GM23248 (cell line): ENCODE measurements at regions not wholly inside any gene's neighbourhood (a gene's known extent, or its start where the extent isn't known, plus 50 kb on each side); places are given as distances from the start of the nearest gene placed in this dataset.

ENCODE experiments used
- DNase-seq: peaks from one replicate; pipeline ENCODE4 v3.0.0-alpha.2; 2015
- H2AFZ ChIP-seq: fragments of 200-600 bp; sonication (generic); 2 replicates; pipeline ENCODE4 v1.6.1; 2016; ENCODE audit warnings: antibody characterized with exemption
- H3F3A ChIP-seq: fragments of 200-600 bp; sonication (generic); 2 replicates; pipeline ENCODE4 v1.6.1; 2016; ENCODE audit warnings: mild to moderate bottlenecking, antibody characterized with exemption, mixed run types; ENCODE audit not compliant: insufficient read depth
- H3K27ac ChIP-seq: fragments of 200-600 bp; sonication (generic); 2 replicates; pipeline ENCODE4 v1.5.1; 2016; ENCODE audit warnings: mild to moderate bottlenecking
- H3K27me3 ChIP-seq: fragments of 200-600 bp; sonication (generic); replicated peaks from 2 replicates; pipeline ENCODE4 v1.6.1; 2016; ENCODE audit warnings: mild to moderate bottlenecking; ENCODE audit not compliant: insufficient read depth
- H3K36me3 ChIP-seq: fragments of 200-600 bp; sonication (generic); 2 replicates; pipeline ENCODE4 v1.6.1; 2016; ENCODE audit warnings: low read depth, mild to moderate bottlenecking
- H3K4me1 ChIP-seq: fragments of 200-600 bp; sonication (generic); 2 replicates; pipeline ENCODE4 v1.6.1; 2016; ENCODE audit warnings: mild to moderate bottlenecking; ENCODE audit not compliant: insufficient read depth
- H3K4me2 ChIP-seq: fragments of 200-600 bp; sonication (generic); one replicate; pipeline ENCODE4 v1.6.1; 2016; ENCODE audit warnings: mild to moderate bottlenecking; ENCODE audit not compliant: unreplicated experiment
- H3K4me3 ChIP-seq: fragments of 200-600 bp; sonication (generic); 2 replicates; pipeline ENCODE4 v1.5.1; 2016; ENCODE audit warnings: mild to moderate bottlenecking
- H3K79me2 ChIP-seq: fragments of 200-600 bp; sonication (generic); 2 replicates; pipeline ENCODE4 v1.6.1; 2016; ENCODE audit warnings: mild to moderate bottlenecking; ENCODE audit not compliant: insufficient read depth
- H3K9ac ChIP-seq: fragments of 200-600 bp; sonication (generic); 2 replicates; pipeline ENCODE4 v1.6.1; 2016; ENCODE audit warnings: mild to moderate bottlenecking
- H3K9me2 ChIP-seq: fragments of 200-600 bp; sonication (generic); 2 replicates; pipeline ENCODE4 v1.6.1; 2016; ENCODE audit warnings: mixed run types, mild to moderate bottlenecking, moderate library complexity; ENCODE audit not compliant: insufficient read depth
- H3K9me3 ChIP-seq: fragments of 200-600 bp; sonication (generic); one replicate; pipeline ENCODE4 v1.6.1; 2017; ENCODE audit warnings: low read depth
- H4K20me1 ChIP-seq: fragments of 200-600 bp; sonication (generic); 2 replicates; pipeline ENCODE4 v1.6.0; 2016; ENCODE audit not compliant: insufficient read depth
- EZH2 ChIP-seq: fragments of 200-600 bp; sonication (generic); IDR thresholded peaks from 2 replicates; pipeline ENCODE4 v1.6.1; 2018; ENCODE audit warnings: antibody characterized with exemption, mild to moderate bottlenecking; ENCODE audit not compliant: insufficient read depth, poor library complexity, severe bottlenecking
- EZH2phosphoT487 ChIP-seq: fragments of 200-600 bp; sonication (generic); IDR thresholded peaks from 2 replicates; pipeline ENCODE4 v1.6.1; 2018; ENCODE audit warnings: antibody characterized with exemption, moderate library complexity, mild to moderate bottlenecking, low read depth; ENCODE audit not compliant: insufficient read depth
- WGBS, 2 experiments: methylation state at CpG; one replicate each; pipeline ENCODE4 v1.1.6; 2015 to 2017; ENCODE audit warnings: low lambda C conversion rate in 2 of 2, low coverage in 1 of 2; ENCODE audit errors: missing lambda C conversion rate in 2 of 2; 5-methylcytosine and 5-hydroxymethylcytosine counted together
- in situ Hi-C: fragments of 300-500 bp; cut with MboI; formaldehyde crosslinking; loops from 2 replicates; pipeline ENCODE4 v1.15.0; 2020

- 13 to 15% methylated on average over 2 of the region's 2 CpGs for WGBS, 2 experiments
Measured at GRCh38 chr4:95636061-95636460, 87.3 kb upstream of the UNC5C start.

GRCh38 chr4:95627709-95628108 lies 78.9 kb upstream of the UNC5C start:
- Histone ChIP-seq H3F3A (no peaks in the 10 kb centered on the region), H3K9me2 (no peaks in the 10 kb centered on the region), H3K27me3 (no peaks in the 10 kb centered on the region), H2AFZ (no peak overlapping the region), H3K27ac (no peak overlapping the region), H3K9me3 (no peaks in the 10 kb centered on the region), H4K20me1 (no peaks in the 10 kb centered on the region), H3K9ac (no peak overlapping the region), H3K4me3 (no peak overlapping the region), H3K4me2 (no peak overlapping the region), H3K36me3 (no peaks in the 10 kb centered on the region), H3K79me2 (no peaks in the 10 kb centered on the region), H3K4me1 (no peaks in the 10 kb centered on the region)
- WGBS, 2 experiments, result 39 to 43% methylated on average over 1 of the region's 1 CpG
- in situ Hi-C loops, result no loop called here
- TF ChIP-seq EZH2phosphoT487 (no peak), EZH2 (no peak)
- DNase-seq, result no peak

More at GRCh38 chr4:95636061-95636460, 87.3 kb upstream of the UNC5C start:
- no peak overlapping the region for H3K27ac ChIP-seq
- H3K4me2 ChIP-seq, result no peak overlapping the region
- no peaks in the 10 kb centered on the region for H4K20me1 ChIP-seq
- no peak overlapping the region for H3K9ac ChIP-seq
- no peaks in the 10 kb centered on the region for H3K27me3 ChIP-seq
- TF ChIP-seq EZH2 (no peak), EZH2phosphoT487 (no peak)
- H3K79me2 ChIP-seq, result no peaks in the 10 kb centered on the region
- in situ Hi-C loops, result no loop called here
- no peaks in the 10 kb centered on the region for H3K9me3 ChIP-seq
- H3K9me2 ChIP-seq, result no peaks in the 10 kb centered on the region
- no peak for DNase-seq
- no peak overlapping the region for H3K4me3 ChIP-seq
- no peaks in the 10 kb centered on the region for H3K36me3 ChIP-seq
- no peaks in the 10 kb centered on the region for H3K4me1 ChIP-seq
- no peak overlapping the region for H2AFZ ChIP-seq
- H3F3A ChIP-seq, result no peaks in the 10 kb centered on the region

- Histone ChIP-seq H3K27ac (no peak overlapping the region), H3K4me1 (no peaks in the 10 kb centered on the region), H3K36me3 (no peaks in the 10 kb centered on the region), H3K79me2 (no peaks in the 10 kb centered on the region), H2AFZ (no peak overlapping the region), H3F3A (no peaks in the 10 kb centered on the region), H3K9me3 (no peaks in the 10 kb centered on the region), H4K20me1 (no peaks in the 10 kb centered on the region), H3K4me2 (no peak overlapping the region), H3K27me3 (no peaks in the 10 kb centered on the region), H3K9me2 (no peaks in the 10 kb centered on the region), H3K9ac (no peak overlapping the region), H3K4me3 (no peak overlapping the region)
- TF ChIP-seq EZH2phosphoT487 (no peak), EZH2 (no peak)
- WGBS, 2 experiments, result 2 to 8% methylated on average over 1 of the region's 1 CpG
- in situ Hi-C loops, result no loop called here
- no peak for DNase-seq
Measured at GRCh38 chr4:95627024-95627605, 78.3 kb upstream of the UNC5C start.

GRCh38 chr4:95625020-95625419 lies 76.2 kb upstream of the UNC5C start:
- no peak overlapping the region for H3K4me2 ChIP-seq
- no peaks in the 10 kb centered on the region for H3K36me3 ChIP-seq
- no peaks in the 10 kb centered on the region for H3F3A ChIP-seq
- DNase-seq, result no peak
- H3K9ac ChIP-seq, result no peak overlapping the region
- TF ChIP-seq EZH2, result no peak
- TF ChIP-seq EZH2phosphoT487, result no peak
- H3K27me3 ChIP-seq, result no peaks in the 10 kb centered on the region
- no peaks in the 10 kb centered on the region for H3K9me2 ChIP-seq
- no peak overlapping the region for H3K27ac ChIP-seq
- H3K4me3 ChIP-seq, result no peak overlapping the region
- H4K20me1 ChIP-seq, result no peaks in the 10 kb centered on the region
- H2AFZ ChIP-seq, result no peak overlapping the region
- in situ Hi-C loops, result no loop called here
- H3K9me3 ChIP-seq, result no peaks in the 10 kb centered on the region
- no peaks in the 10 kb centered on the region for H3K4me1 ChIP-seq
- no peaks in the 10 kb centered on the region for H3K79me2 ChIP-seq
